BE2C (cell line): ENCODE measurements at regions not wholly inside any gene's neighbourhood (a gene's known extent, or its start where the extent isn't known, plus 50 kb on each side); places are given as distances from the start of the nearest gene placed in this dataset.

ENCODE experiments used
- DNase-seq: peaks from one replicate; pipeline ENCODE4 v3.0.0-alpha.2; 2020
- H3K27me3 ChIP-seq: fragments of 250-450 bp; sonication (Bioruptor Pico); 2 replicates; pipeline ENCODE4 v1.5.1; 2020; ENCODE audit warnings: mild to moderate bottlenecking
- H3K36me3 ChIP-seq: fragments of 250-450 bp; sonication (Bioruptor Pico); 2 replicates; pipeline ENCODE4 v1.5.1; 2020; ENCODE audit warnings: mild to moderate bottlenecking
- H3K4me1 ChIP-seq: fragments of 250-450 bp; sonication (Bioruptor Pico); 2 replicates; pipeline ENCODE4 v1.5.1; 2020
- H3K4me3 ChIP-seq: 2 replicates; pipeline ENCODE4 v1.5.1; 2011; ENCODE audit warnings: low read depth, low read length
- H3K9me3 ChIP-seq: fragments of 250-450 bp; sonication (Bioruptor Pico); 2 replicates; pipeline ENCODE4 v1.5.1; 2020
- TF ChIP-seq, protein P1 (sequence below): IDR thresholded peaks from 2 replicates; pipeline ENCODE4 v1.5.1; 2012; ENCODE audit warnings: mild to moderate bottlenecking, low read depth, low read length

DNA sequence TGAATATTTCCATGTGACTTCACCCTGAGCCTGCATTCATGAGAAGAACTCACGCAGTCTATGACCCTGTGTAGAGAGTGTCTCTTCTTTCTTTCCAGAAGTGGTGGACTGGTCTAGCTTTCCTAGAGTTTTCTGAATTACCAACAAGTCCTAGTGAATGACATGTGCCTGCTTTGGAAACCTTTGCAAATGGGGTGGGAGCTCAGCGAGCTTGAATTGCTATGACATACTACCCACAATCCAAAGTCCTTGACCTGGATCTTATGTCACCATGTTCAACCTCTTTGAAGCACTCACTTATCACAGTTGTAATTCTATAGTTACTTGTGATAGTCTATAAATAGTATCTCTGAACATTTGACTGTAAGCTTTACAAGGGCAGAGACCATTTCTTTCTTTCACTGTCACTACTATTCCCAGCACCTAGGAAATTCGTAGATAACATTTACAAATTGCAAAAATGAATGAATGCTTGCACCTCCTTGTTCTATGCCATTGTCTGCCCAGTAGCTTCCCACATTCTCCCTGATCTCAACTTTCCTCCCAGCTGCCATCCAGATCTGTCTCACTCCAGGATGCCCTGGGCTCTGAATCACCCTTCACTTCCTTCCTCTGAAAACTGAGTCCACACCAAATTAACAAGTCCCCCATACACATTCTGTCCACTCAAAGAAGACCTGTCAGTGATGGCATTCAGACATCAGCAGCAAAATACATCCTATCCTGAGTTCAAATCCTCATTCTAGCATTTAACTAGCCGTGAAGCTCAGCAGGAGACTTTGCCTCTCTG, 201.9 kb upstream of the SESN3 start:
- DNase-seq: no peak
- TF ChIP-seq, protein P1, sequence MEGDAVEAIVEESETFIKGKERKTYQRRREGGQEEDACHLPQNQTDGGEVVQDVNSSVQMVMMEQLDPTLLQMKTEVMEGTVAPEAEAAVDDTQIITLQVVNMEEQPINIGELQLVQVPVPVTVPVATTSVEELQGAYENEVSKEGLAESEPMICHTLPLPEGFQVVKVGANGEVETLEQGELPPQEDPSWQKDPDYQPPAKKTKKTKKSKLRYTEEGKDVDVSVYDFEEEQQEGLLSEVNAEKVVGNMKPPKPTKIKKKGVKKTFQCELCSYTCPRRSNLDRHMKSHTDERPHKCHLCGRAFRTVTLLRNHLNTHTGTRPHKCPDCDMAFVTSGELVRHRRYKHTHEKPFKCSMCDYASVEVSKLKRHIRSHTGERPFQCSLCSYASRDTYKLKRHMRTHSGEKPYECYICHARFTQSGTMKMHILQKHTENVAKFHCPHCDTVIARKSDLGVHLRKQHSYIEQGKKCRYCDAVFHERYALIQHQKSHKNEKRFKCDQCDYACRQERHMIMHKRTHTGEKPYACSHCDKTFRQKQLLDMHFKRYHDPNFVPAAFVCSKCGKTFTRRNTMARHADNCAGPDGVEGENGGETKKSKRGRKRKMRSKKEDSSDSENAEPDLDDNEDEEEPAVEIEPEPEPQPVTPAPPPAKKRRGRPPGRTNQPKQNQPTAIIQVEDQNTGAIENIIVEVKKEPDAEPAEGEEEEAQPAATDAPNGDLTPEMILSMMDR: no peak
- no peak overlapping the region for H3K4me3 ChIP-seq
- no peaks in the 10 kb centered on the region for H3K27me3 ChIP-seq
- H3K36me3 ChIP-seq: no peaks in the 10 kb centered on the region
- peaks cover 5% of the 10 kb centered on the region; the same call in 1 of the 2 replicates for H3K4me1 ChIP-seq
- no peaks in the 10 kb centered on the region; the same call in 1 of the 2 replicates for H3K9me3 ChIP-seq

GRCh38 chr11:95429376-95429907, 198.4 kb upstream of the SESN3 start:
- no peaks in the 10 kb centered on the region for H3K36me3 ChIP-seq
- no peaks in the 10 kb centered on the region for H3K27me3 ChIP-seq
- no peak for DNase-seq
- TF ChIP-seq, protein P1: no peak
- H3K4me1 ChIP-seq: peaks cover 5% of the 10 kb centered on the region; the same call in 1 of the 2 replicates
- no peaks in the 10 kb centered on the region; the same call in 1 of the 2 replicates for H3K9me3 ChIP-seq
- no peak overlapping the region for H3K4me3 ChIP-seq

GRCh38 chr11:95426823-95427462, 195.9 kb upstream of the SESN3 start:
- no peaks in the 10 kb centered on the region for H3K27me3 ChIP-seq
- H3K36me3 ChIP-seq: no peaks in the 10 kb centered on the region
- DNase-seq: no peak
- H3K4me1 ChIP-seq: no peaks in the 10 kb centered on the region; the same call in 1 of the 2 replicates
- H3K9me3 ChIP-seq: no peaks in the 10 kb centered on the region
- TF ChIP-seq, protein P1: no peak
- H3K4me3 ChIP-seq: no peak overlapping the region

DNA sequence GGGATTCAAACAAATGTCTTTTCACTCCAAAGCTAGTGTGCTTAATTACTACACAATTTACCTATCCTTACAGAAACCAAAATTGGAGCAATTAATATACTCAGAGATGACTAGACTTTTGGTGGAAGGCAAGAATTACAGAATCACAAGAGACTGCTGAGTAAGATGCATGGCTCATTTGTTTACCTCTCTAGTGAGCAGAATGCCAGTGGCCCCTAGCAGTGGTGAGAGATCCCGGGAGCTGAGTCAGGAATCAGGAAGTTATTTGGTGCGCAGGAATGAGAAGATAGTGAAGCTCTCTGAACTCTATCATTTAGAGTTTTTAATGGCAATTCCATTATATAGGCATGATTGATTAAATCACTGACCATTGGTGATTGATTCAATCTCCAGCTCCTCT, 188.9 kb upstream of the SESN3 start:
- DNase-seq: no peak
- Histone ChIP-seq H3K36me3 (no peaks in the 10 kb centered on the region), H3K27me3 (no peaks in the 10 kb centered on the region), H3K4me3 (no peak overlapping the region), H3K9me3 (no peaks in the 10 kb centered on the region), H3K4me1 (no peaks in the 10 kb centered on the region)
- TF ChIP-seq, protein P1: no peak

DNA sequence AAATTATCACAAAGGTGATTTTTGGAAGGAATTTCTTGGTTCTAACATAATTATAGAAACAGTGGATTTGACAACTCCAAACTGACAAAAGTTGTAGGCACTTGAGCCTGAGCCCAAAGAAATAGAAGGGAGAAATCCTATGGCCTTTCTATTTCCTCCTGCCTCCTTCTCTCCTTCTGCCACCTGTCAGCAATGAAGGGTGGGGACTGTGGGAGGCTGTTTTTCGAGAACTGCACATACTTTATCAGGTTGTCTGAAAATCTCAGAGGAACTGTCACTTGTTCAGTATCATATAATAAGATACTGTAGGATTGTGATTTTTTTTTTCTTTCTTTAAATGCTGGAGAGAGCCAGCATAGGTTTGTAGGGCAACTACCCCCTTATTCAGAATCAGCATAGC, 187.9 kb upstream of the SESN3 start:
- DNase-seq: no peak
- Histone ChIP-seq H3K9me3 (no peaks in the 10 kb centered on the region), H3K36me3 (no peaks in the 10 kb centered on the region), H3K27me3 (no peaks in the 10 kb centered on the region), H3K4me1 (no peaks in the 10 kb centered on the region), H3K4me3 (no peak overlapping the region)
- TF ChIP-seq, protein P1: no peak

- Histone ChIP-seq H3K36me3 (no peaks in the 10 kb centered on the region), H3K4me3 (no peak overlapping the region), H3K9me3 (no peaks in the 10 kb centered on the region), H3K4me1 (no peaks in the 10 kb centered on the region), H3K27me3 (no peaks in the 10 kb centered on the region)
- no peak for DNase-seq
- TF ChIP-seq, protein P1: no peak
Observed at GRCh38 chr11:95417832-95418231, 186.8 kb upstream of the SESN3 start.
